Endothelial cell of umbilical vein (primary cell): ENCODE measurements at regions not wholly inside any gene's neighbourhood (a gene's known extent, or its start where the extent isn't known, plus 50 kb on each side); places are given as distances from the start of the nearest gene placed in this dataset.

Source experiments
- MYC ChIP-seq: IDR thresholded peaks from one replicate; pipeline ENCODE4 v1.6.1; 2011; ENCODE audit warnings: mild to moderate bottlenecking, low read depth, low read length
- POLR2A ChIP-seq: IDR thresholded peaks from 2 replicates; pipeline ENCODE4 v1.6.1; 2012; ENCODE audit warnings: low read depth, mild to moderate bottlenecking, control low read depth, low read length
- TF ChIP-seq, protein P1 (sequence below), 2 donors: IDR thresholded peaks; 1 replicate in 1 of 2; 2 replicates in 1 of 2; pipeline ENCODE4 v1.5.1; 2011; ENCODE audit warnings: low read length in 2 of 2, mild to moderate bottlenecking in 2 of 2, moderate library complexity in 2 of 2, control low read depth in 1 of 2, inconsistent platforms in 1 of 2, low read depth in 1 of 2; ENCODE audit not compliant: insufficient read depth in 1 of 2; ENCODE audit errors: extremely low read depth in 1 of 2

- TF ChIP-seq POLR2A = no peak
- TF ChIP-seq, protein P1, sequence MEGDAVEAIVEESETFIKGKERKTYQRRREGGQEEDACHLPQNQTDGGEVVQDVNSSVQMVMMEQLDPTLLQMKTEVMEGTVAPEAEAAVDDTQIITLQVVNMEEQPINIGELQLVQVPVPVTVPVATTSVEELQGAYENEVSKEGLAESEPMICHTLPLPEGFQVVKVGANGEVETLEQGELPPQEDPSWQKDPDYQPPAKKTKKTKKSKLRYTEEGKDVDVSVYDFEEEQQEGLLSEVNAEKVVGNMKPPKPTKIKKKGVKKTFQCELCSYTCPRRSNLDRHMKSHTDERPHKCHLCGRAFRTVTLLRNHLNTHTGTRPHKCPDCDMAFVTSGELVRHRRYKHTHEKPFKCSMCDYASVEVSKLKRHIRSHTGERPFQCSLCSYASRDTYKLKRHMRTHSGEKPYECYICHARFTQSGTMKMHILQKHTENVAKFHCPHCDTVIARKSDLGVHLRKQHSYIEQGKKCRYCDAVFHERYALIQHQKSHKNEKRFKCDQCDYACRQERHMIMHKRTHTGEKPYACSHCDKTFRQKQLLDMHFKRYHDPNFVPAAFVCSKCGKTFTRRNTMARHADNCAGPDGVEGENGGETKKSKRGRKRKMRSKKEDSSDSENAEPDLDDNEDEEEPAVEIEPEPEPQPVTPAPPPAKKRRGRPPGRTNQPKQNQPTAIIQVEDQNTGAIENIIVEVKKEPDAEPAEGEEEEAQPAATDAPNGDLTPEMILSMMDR (IDR thresholded peaks at IDR 0.05; ENCODE audit: extremely low read depth in 1 of 2, insufficient read depth in 1 of 2, low read depth in 1 of 2, low read length in 2 of 2) = no peak
- TF ChIP-seq MYC = no peak
These were observed 586.6 kb upstream of the POT1 start for GRCh38 chr7:125516194-125516593.
